ENCODE measurements at regions not wholly inside any gene's neighbourhood (a gene's known extent, or its start where the extent isn't known, plus 50 kb on each side); places are given as distances from the start of the nearest gene placed in this dataset.

GRCh38 chr12:5230156-5230555 lies 186.5 kb downstream of the KCNA5 start:
- no peak for DNase-seq (ENCODE audit: low read depth)

DNA sequence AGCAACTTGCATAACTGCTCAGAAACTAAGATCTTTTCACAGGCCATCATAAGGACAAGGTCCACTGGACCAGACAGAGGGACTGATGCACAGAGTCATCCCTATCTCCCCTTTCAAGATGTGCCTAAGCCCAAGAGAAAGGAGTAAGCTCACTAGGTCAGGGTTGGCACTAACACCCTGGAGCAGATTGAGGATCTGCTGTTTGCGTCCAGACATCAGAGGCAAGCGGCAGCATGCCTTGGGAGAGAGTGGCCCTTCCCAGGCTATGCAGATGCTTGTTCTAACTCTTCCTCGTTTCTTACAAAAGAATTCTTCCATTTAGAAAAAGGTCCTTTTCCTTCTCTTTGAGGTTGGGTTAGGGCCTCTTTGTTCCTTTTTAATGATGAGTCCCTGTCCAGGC lies 187.2 kb downstream of the KCNA5 start:
- DNase-seq (ENCODE audit: low read depth): no peak

GRCh38 chr12:5232291-5232690 lies 188.6 kb downstream of the KCNA5 start:
- no peak for DNase-seq (ENCODE audit: low read depth)

DNA sequence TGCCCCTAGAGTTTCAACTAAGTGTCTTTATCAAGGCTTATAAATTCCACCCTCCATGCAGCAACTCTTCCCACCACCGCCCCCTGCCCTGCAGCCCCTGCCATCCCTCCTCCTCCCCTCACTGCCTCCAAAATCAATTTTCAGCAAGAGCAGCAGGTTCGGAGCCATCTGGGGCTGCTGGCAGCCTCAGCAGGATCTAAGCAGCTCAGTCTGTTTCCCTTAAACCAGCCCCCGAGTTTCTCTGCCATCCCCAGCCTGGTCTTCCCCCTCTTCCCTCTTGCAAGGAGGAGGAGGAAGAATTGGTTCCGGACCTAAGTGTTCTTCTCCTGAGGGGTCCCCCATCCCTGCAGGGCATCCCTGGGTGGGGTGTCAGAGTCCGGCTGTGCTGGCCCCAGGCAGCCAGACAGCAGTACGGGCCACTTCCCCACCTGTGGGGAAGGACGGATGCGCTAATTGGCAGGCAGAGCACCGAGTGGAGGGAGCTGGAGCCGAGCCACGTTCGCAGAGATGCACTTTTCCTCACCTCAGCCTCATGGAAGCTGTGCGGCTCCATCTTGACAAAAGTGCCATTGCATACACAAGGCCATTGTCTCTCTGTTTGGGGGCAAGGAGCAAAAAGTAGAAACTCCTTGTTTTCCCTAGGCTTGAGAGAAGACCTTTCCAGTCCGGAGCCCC lies 189.3 kb downstream of the KCNA5 start:
- no peak for DNase-seq (ENCODE audit: low read depth)

DNA sequence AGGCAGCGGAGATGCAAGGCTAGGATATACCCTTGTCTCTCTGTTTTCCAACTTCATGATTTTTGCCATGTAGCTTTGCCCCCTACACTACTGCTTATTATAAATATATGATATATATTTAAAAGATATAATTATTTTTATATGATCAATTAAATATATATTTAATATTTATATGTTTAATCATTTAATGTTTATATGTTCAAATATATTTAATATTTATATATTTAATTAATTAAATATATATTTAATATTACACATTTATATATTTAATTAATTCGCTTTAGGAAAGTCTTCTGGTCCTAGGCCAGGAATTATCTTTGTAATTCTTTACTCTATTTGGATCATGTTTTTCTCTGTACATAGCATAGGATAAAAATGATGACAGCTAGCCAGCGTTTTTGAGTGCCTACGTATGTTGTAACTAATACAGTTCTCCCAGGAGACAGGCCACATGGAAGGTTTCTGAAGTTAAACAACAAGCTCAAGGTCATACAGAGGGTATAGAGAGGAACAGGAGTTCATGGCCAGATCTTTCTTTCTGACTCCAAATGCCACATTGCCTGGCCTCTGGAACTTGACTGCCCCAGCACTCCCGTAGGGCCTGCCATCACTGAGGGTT lies 192.5 kb downstream of the KCNA5 start:
- DNase-seq (ENCODE audit: low read depth): no peak

DNA sequence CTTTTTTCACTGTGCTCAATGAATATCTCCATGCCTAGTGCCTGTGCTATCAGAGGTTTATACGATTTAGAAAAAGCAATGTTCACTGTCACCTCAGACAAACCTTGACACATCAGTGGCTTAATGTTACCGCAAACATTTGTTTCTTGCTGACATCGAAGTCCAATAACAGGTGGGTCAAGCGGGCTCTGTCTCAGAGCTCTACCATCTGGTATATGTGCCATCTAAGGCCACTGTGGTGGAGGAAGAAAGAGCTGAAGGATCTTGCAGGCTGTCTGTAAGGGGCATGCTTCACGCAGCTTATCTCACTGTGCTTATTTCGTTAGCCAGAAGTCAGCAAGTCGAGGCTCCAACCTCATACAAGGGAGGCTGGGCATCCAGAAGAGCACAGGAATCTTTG lies 189.5 kb upstream of the NTF3 start:
- DNase-seq (ENCODE audit: low read depth): no peak

DNA sequence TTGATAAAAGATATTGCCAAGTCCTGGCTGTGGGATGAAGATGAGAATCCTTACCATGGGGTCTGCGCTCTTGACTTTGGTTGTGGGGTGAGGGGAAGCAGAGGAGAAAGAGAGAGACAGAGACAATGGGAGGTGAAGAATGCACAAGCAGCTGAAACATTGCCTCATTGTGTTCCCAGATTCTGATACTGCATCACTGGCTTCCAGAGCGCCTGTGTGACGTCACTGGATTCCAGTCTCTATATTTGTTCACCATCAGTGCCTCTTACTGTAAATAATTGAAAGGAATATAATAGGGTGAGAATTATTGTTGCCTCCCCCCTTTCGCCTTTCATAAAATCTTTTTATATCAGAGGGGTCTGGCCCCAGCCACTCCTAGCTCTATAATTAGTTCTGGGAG lies 188.9 kb upstream of the NTF3 start:
- DNase-seq (ENCODE audit: low read depth): no peak

- no peak for DNase-seq (ENCODE audit: low read depth)
These were observed 187.4 kb upstream of the NTF3 start for GRCh38 chr12:5244513-5244972.

DNA sequence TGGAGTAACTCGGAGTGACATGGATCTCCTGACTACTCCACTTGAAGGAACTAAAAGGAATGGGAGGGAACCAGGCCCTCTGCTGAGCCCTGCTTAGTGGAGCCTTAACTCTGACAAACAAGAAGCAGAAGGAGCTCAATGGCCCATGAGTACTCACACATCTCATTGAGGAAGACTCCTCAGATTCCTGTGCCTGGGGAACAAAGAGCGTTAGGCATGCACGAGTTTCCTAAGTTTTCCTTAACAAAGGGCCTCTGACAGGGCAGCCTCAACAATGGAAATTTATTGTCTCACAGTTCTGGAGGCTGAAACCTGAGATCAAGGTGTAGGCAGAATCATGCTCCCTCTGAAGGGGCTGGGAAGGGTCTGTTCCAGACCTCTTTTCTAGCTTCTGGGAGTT lies 185.7 kb upstream of the NTF3 start:
- no peak for DNase-seq (ENCODE audit: low read depth)

DNA sequence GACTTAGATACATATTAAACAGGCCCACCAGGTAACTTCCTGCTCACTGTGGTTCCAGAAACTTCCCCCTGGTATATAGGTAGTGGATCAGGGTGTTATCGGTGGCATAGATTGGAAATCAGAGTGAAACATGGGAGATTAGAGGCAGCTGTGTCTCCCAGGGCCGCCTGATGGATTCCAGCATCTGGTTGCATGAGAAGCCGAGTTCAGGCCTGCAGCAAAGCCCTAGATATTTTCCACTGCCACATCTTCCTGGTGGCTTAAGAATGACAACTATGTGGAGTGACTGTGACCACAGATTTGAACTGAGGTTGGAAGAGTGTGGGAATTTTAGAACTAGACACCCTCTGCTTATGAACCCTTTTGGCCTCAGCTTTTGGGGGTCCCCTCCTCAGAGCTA lies 184.8 kb upstream of the NTF3 start:
- DNase-seq (ENCODE audit: low read depth): no peak

GRCh38 chr12:5248230-5248629 lies 183.7 kb upstream of the NTF3 start:
- peak; percentile 43 for DNase-seq (ENCODE audit: low read depth)

DNA sequence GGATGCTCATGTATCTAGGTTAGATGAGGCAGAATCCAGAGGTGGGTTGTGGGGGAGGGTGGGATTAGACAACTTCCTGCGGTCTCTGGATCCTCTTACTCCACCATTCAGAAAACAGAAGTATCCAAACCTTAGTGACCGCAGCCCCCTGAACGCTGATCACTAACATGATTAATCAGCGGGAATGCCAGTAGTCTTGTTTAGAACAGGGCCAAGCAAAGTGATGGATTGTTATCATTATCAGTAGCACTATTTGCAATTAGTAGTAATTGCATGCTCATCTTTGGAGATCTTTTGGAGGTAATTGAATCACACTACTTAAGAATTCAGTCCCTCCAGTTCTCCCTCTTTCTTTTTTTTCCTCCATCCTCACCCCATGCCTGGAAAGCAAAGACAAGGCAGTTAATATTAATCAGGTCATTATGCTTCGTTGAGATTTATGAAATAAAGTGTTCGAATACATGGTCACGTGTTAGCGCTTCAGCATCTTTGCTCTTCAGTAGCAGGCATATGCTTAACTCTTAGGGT lies 182.8 kb upstream of the NTF3 start:
- DNase-seq (ENCODE audit: low read depth): no peak

- no peak for DNase-seq (ENCODE audit: low read depth)
These were observed 180.8 kb upstream of the NTF3 start for GRCh38 chr12:5251092-5251491.

DNA sequence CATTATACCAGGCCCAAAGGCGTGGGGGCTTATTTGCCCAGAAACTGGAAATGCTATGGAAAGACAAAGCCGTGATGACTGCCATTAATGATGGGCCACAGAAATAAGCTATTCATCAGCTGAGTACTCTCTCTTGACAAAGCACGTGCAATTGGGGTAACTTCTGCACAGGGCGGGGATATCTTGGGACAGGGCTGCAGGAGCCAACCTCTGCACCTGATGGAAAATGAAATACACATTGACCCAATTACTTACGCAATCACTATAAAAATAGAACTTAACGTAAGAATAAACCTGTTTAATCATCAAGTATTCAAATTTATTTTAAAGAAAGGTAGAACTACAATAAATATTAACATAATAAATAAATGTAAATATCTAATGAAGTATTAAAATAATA lies 180.1 kb upstream of the NTF3 start:
- DNase-seq (ENCODE audit: low read depth): no peak

GRCh38 chr12:5254703-5255102 lies 177.2 kb upstream of the NTF3 start:
- DNase-seq (ENCODE audit: low read depth): no peak

GRCh38 chr12:5257763-5258495 lies 174.0 kb upstream of the NTF3 start:
- no peak for DNase-seq (ENCODE audit: low read depth)

- DNase-seq (ENCODE audit: low read depth): peak; percentile 74
These were observed 173.4 kb upstream of the NTF3 start for GRCh38 chr12:5258498-5258897.

- DNase-seq (ENCODE audit: low read depth): no peak
These were observed 173.0 kb upstream of the NTF3 start for GRCh38 chr12:5258926-5259325.

DNA sequence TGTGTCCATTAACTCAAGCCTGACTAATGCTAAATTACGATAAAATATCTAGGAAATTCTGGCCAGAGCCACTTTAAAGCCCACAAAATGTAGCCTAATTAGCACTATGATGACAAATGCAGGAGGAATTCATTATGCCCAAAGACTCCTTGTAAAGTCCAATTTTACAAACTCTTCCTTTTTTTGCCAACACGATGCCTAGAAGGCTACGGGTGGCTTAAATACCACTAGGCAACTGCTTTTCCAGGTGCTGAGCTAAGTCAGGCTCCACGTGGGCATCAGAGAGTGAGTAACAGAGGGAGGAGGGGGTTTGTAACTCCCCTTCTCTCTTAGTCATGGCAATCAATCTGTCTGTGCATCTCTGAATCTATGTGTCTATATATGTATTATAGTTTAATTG lies 172.4 kb upstream of the NTF3 start:
- DNase-seq (ENCODE audit: low read depth): no peak

GRCh38 chr12:5260086-5260485 lies 171.8 kb upstream of the NTF3 start:
- DNase-seq (ENCODE audit: low read depth): no peak

- DNase-seq (ENCODE audit: low read depth): no peak
These were observed 171.3 kb upstream of the NTF3 start for GRCh38 chr12:5260591-5261086.

DNA sequence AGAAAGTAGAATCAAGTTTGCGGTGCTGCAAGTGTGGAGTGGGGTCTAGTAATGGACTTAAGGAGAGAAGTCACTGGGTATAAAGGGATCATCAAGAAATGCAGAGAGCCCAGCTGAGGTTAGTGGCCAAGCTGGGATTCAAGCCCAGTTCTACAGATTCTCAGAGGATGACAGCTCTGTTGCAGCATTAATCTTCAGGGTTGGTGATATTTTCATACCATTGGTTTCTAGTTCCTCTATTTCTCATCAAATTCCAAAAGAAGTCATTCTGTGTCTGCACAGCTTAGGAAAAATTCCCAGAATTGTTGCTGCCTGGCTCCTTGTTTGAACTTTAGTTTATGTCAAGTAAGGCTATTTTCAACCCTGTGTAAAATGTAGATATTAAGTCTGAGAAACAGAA lies 169.5 kb upstream of the NTF3 start:
- peak; percentile 42 for DNase-seq (ENCODE audit: low read depth)

DNA sequence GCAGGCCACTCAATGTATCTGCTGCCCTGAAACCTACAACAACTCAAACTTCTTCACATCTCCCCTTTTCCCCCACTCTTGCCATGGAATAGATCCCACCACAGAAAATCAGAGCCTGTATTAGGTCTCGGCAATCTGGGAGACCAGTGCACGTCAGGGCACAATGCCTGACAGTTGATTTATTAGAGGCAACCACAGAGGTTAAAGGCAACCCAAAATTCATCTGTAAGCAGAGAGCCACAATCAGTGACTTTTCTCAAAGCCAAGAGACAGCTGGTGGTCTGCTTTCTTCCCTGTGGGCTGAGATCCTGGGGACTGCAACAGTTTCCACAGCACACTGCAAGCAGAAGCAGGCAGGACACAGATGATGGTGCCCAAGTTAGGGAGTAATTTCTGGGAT lies 169.0 kb upstream of the NTF3 start:
- no peak for DNase-seq (ENCODE audit: low read depth)

Data from fibroblast of gingiva (primary cell).